Stimulated activated CD8-positive, alpha-beta memory T cell treated with anti-CD3 and anti-CD28 coated beads, Interleukin-2, amount 100 ng/mL, for 48 hours (primary cell): ENCODE measurements at regions not wholly inside any gene's neighbourhood (a gene's known extent, or its start where the extent isn't known, plus 50 kb on each side); places are given as distances from the start of the nearest gene placed in this dataset.

ENCODE experiments used
- DNase-seq, 2 donors: peaks; one replicate each; pipeline ENCODE4 v3.0.0-alpha.2; 2020; ENCODE audit warnings: low read depth in 2 of 2

- DNase-seq: no peak
Measured at GRCh38 chr2:220277445-220277975, 650.1 kb downstream of the SLC4A3 start.

- DNase-seq: no peak
Measured at GRCh38 chr2:220278022-220278421, 650.6 kb downstream of the SLC4A3 start.

GRCh38 chr2:220279372-220279771 lies 651.9 kb downstream of the SLC4A3 start:
- DNase-seq: no peak

GRCh38 chr2:220279840-220280239 lies 652.4 kb downstream of the SLC4A3 start:
- no peak for DNase-seq

GRCh38 chr2:220280736-220281135 lies 653.3 kb downstream of the SLC4A3 start:
- DNase-seq: no peak

GRCh38 chr2:220281771-220282170 lies 654.3 kb downstream of the SLC4A3 start:
- DNase-seq: no peak

GRCh38 chr2:220282236-220282635 lies 654.8 kb downstream of the SLC4A3 start:
- no peak for DNase-seq

GRCh38 chr2:220293966-220294365 lies 666.5 kb downstream of the SLC4A3 start:
- no peak for DNase-seq

GRCh38 chr2:220296174-220296573 lies 668.7 kb downstream of the SLC4A3 start:
- DNase-seq: no peak

GRCh38 chr2:220297093-220297492 lies 669.7 kb downstream of the SLC4A3 start:
- DNase-seq: no peak

GRCh38 chr2:220300806-220301205 lies 673.4 kb downstream of the SLC4A3 start:
- no peak for DNase-seq

GRCh38 chr2:220302756-220303155 lies 675.3 kb downstream of the SLC4A3 start:
- DNase-seq: no peak

GRCh38 chr2:220309215-220309614 lies 681.8 kb downstream of the SLC4A3 start:
- DNase-seq: no peak

- no peak for DNase-seq
Measured at GRCh38 chr2:220310451-220310861, 683.0 kb downstream of the SLC4A3 start.

- DNase-seq: no peak
Measured at GRCh38 chr2:220315098-220315823, 687.8 kb downstream of the SLC4A3 start.

GRCh38 chr2:220318037-220318436 lies 690.6 kb downstream of the SLC4A3 start:
- DNase-seq: no peak

- DNase-seq: no peak
Measured at GRCh38 chr2:220318508-220318907, 691.1 kb downstream of the SLC4A3 start.

- no peak for DNase-seq
Measured at GRCh38 chr2:220320326-220320725, 692.9 kb downstream of the SLC4A3 start.

- DNase-seq: no peak
Measured at GRCh38 chr2:220332886-220333285, 705.5 kb downstream of the SLC4A3 start.

- no peak for DNase-seq
Measured at GRCh38 chr2:220334210-220334609, 706.8 kb downstream of the SLC4A3 start.

GRCh38 chr2:220334871-220335590 lies 707.6 kb downstream of the SLC4A3 start:
- DNase-seq: no peak

GRCh38 chr2:220335591-220335915 lies 708.1 kb downstream of the SLC4A3 start:
- no peak for DNase-seq

GRCh38 chr2:220336771-220337170 lies 709.3 kb downstream of the SLC4A3 start:
- DNase-seq: no peak
